ENCODE measurements at regions not wholly inside any gene's neighbourhood (a gene's known extent, or its start where the extent isn't known, plus 50 kb on each side); places are given as distances from the start of the nearest gene placed in this dataset.

- in situ Hi-C loops (cut with MboI; ENCODE audit: low pct_unique_long_range_greater_than_20kb, low sequenced_read_pairs, unreplicated experiment), result no loop called here
- DNase-seq (ENCODE audit: low spot score), result no peak
- TF ChIP-seq, protein P1, sequence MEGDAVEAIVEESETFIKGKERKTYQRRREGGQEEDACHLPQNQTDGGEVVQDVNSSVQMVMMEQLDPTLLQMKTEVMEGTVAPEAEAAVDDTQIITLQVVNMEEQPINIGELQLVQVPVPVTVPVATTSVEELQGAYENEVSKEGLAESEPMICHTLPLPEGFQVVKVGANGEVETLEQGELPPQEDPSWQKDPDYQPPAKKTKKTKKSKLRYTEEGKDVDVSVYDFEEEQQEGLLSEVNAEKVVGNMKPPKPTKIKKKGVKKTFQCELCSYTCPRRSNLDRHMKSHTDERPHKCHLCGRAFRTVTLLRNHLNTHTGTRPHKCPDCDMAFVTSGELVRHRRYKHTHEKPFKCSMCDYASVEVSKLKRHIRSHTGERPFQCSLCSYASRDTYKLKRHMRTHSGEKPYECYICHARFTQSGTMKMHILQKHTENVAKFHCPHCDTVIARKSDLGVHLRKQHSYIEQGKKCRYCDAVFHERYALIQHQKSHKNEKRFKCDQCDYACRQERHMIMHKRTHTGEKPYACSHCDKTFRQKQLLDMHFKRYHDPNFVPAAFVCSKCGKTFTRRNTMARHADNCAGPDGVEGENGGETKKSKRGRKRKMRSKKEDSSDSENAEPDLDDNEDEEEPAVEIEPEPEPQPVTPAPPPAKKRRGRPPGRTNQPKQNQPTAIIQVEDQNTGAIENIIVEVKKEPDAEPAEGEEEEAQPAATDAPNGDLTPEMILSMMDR (IDR thresholded peaks at IDR 0.05; ENCODE audit: extremely low read depth, insufficient read depth, missing control alignments), result no peak
Measured at GRCh38 chr5:164098979-164099378, 593.6 kb downstream of the MAT2B start.

DNA sequence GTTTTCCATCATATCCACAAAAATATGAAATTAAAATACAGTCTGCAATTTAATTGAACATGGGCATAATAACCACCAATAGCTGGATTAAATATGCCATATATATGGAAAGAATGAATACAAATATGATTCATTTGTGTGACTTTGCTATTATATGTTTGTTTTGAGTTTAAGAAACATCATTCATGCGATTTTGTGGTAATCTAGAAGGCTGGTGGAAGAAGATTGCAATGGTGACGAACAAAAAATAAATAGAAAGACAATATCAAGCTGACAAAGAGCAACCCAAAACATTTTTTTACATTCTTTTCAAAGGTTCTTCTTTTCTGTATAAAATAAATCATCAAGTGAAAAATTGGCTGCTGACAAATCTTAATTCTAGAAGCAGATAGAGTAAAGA lies 610.0 kb downstream of the MAT2B start:
- no peak for DNase-seq (ENCODE audit: low spot score)
- in situ Hi-C loops (cut with MboI; ENCODE audit: low pct_unique_long_range_greater_than_20kb, low sequenced_read_pairs, unreplicated experiment), result no loop called here
- TF ChIP-seq, protein P1 (IDR thresholded peaks at IDR 0.05; ENCODE audit: extremely low read depth, insufficient read depth, missing control alignments), result no peak

DNA sequence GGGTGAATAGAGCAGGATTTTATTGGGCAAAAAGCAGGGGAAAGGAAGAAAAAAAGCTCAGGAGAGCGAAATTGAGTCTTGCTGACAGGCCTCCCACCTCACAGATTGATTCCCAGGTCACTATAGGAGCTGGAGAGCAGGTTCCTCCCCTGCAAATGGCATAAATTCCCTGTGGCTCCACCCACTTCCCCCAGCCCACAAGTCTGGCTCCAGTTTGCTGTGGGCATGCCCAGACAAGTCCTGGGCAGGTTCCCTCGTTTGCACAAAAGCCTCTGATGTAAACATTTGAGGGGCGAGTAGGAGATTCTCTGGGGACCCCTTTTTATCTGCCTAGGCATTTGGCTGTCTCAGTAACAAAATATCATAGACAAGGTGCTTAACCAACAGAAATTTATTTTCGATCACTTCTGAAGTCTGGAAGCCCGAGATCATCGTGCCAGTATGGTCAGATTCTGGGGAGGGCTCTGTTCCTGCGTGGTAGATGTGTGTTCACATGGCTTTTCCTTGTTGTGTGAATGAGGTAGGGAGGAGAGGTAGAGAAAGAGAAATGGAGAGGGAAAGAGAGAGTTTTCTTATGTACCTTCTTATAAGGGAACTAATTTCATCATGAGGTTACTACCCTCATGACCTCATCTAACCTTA lies 614.5 kb downstream of the MAT2B start:
- DNase-seq (ENCODE audit: low spot score), result no peak
- in situ Hi-C loops (cut with MboI; ENCODE audit: low pct_unique_long_range_greater_than_20kb, low sequenced_read_pairs, unreplicated experiment), result no loop called here
- TF ChIP-seq, protein P1 (IDR thresholded peaks at IDR 0.05; ENCODE audit: extremely low read depth, insufficient read depth, missing control alignments), result no peak

GRCh38 chr5:164127527-164127926 lies 622.1 kb downstream of the MAT2B start:
- in situ Hi-C loops (cut with MboI; ENCODE audit: low pct_unique_long_range_greater_than_20kb, low sequenced_read_pairs, unreplicated experiment), result no loop called here
- no peak for DNase-seq (ENCODE audit: low spot score)
- TF ChIP-seq, protein P1 (IDR thresholded peaks at IDR 0.05; ENCODE audit: extremely low read depth, insufficient read depth, missing control alignments), result no peak

- TF ChIP-seq, protein P1 (IDR thresholded peaks at IDR 0.05; ENCODE audit: extremely low read depth, insufficient read depth, missing control alignments), result no peak
- no peak for DNase-seq (ENCODE audit: low spot score)
- in situ Hi-C loops (cut with MboI; ENCODE audit: low pct_unique_long_range_greater_than_20kb, low sequenced_read_pairs, unreplicated experiment), result no loop called here
Measured at GRCh38 chr5:164132358-164132757, 626.9 kb downstream of the MAT2B start.

- TF ChIP-seq, protein P1 (IDR thresholded peaks at IDR 0.05; ENCODE audit: extremely low read depth, insufficient read depth, missing control alignments), result no peak
- DNase-seq (ENCODE audit: low spot score), result no peak
- in situ Hi-C loops (cut with MboI; ENCODE audit: low pct_unique_long_range_greater_than_20kb, low sequenced_read_pairs, unreplicated experiment), result no loop called here
Measured at GRCh38 chr5:164137095-164137494, 631.7 kb downstream of the MAT2B start.
